ENCODE measurements at regions not wholly inside any gene's neighbourhood (a gene's known extent, or its start where the extent isn't known, plus 50 kb on each side); places are given as distances from the start of the nearest gene placed in this dataset.
A peak's percentile ranks its signal among the peaks of the same experiment; 100 is the strongest.

- Histone ChIP-seq H3K36me3 (replicated peaks in 1 of 2; ENCODE audit: insufficient read depth in 1 of 2, low read depth in 2 of 2) (no peaks in the 10 kb centered on the region), H3K4me3 (no peak overlapping the region), H3K9me3 (no peaks in the 10 kb centered on the region), H3K4me1 (peaks cover 20% of the 10 kb centered on the region), H3K27ac (peak overlapping the region; percentile 50 to 78 (median 64)), H3K27me3 (no peaks in the 10 kb centered on the region)
- DNase-seq (peak; percentile 11 to 43 (median 32)), ATAC-seq (peak; percentile 75)
- TF ChIP-seq CTCF (IDR thresholded peaks at IDR 0.05) = no peak
- no peak for TF ChIP-seq POLR2A (IDR thresholded peaks at IDR 0.05)
- intact Hi-C loops (cut with DNase I) = no loop called here
- 48 to 54% methylated on average over 7 to 8 of the region's 8 CpGs for WGBS, 2 donors
Observed at GRCh38 chr6:15791448-15792181, 128.8 kb upstream of the DTNBP1 start.

- intact Hi-C loops (cut with DNase I) = no loop called here
- DNase-seq (no peak), ATAC-seq (no peak)
- no peaks in the 10 kb centered on the region for H3K9me3 ChIP-seq
- TF ChIP-seq CTCF (IDR thresholded peaks at IDR 0.05) = no peak
- TF ChIP-seq POLR2A (IDR thresholded peaks at IDR 0.05) = no peak
- H3K4me3 ChIP-seq = no peak overlapping the region
- peak overlapping the region in 3 of 4 donors; percentile 58 to 78 (median 71) for H3K27ac ChIP-seq
- no peaks in the 10 kb centered on the region for H3K36me3 ChIP-seq (replicated peaks in 1 of 2; ENCODE audit: insufficient read depth in 1 of 2, low read depth in 2 of 2)
- peaks cover 20% of the 10 kb centered on the region for H3K4me1 ChIP-seq
- H3K27me3 ChIP-seq = no peaks in the 10 kb centered on the region
- 83 to 100% methylated on average over 1 of the region's 1 CpG for WGBS, 2 donors
Observed at GRCh38 chr6:15790116-15790515, 127.3 kb upstream of the DTNBP1 start.

- DNase-seq = no peak
- Histone ChIP-seq H3K9me3 (no peaks in the 10 kb centered on the region), H3K36me3 (replicated peaks in 1 of 2; ENCODE audit: insufficient read depth in 1 of 2, low read depth in 2 of 2) (no peaks in the 10 kb centered on the region), H3K27me3 (no peaks in the 10 kb centered on the region), H3K27ac (no peak overlapping the region), H3K4me1 (peaks cover 21% of the 10 kb centered on the region), H3K4me3 (no peak overlapping the region)
- WGBS, 2 donors = 93 to 96% methylated on average over 4 of the region's 4 CpGs
- ATAC-seq = no peak
- intact Hi-C loops (cut with DNase I) = no loop called here
- TF ChIP-seq CTCF (IDR thresholded peaks at IDR 0.05) = no peak
- no peak for TF ChIP-seq POLR2A (IDR thresholded peaks at IDR 0.05)
Observed at GRCh38 chr6:15786846-15787245, 124.0 kb upstream of the DTNBP1 start.

- TF ChIP-seq POLR2A (IDR thresholded peaks at IDR 0.05) (no peak), CTCF (IDR thresholded peaks at IDR 0.05) (no peak)
- DNase-seq (peak; percentile 16 to 56 (median 30)), ATAC-seq (no peak)
- Histone ChIP-seq H3K27me3 (no peaks in the 10 kb centered on the region), H3K9me3 (no peaks in the 10 kb centered on the region), H3K27ac (no peak overlapping the region), H3K4me1 (peaks cover 15% of the 10 kb centered on the region), H3K4me3 (no peak overlapping the region), H3K36me3 (replicated peaks in 1 of 2; ENCODE audit: insufficient read depth in 1 of 2, low read depth in 2 of 2) (no peaks in the 10 kb centered on the region)
- 27 to 39% methylated on average over 3 of the region's 3 CpGs for WGBS, 2 donors
- intact Hi-C loops (cut with DNase I) = no loop called here
Observed at GRCh38 chr6:15783484-15783883, 120.7 kb upstream of the DTNBP1 start.

GRCh38 chr6:15781890-15782289 is 119.1 kb upstream of the DTNBP1 start:
- ATAC-seq = no peak
- Histone ChIP-seq H3K27me3 (no peaks in the 10 kb centered on the region), H3K9me3 (no peaks in the 10 kb centered on the region), H3K4me1 (peaks cover 15% of the 10 kb centered on the region), H3K4me3 (no peak overlapping the region), H3K27ac (no peak overlapping the region), H3K36me3 (replicated peaks in 1 of 2; ENCODE audit: insufficient read depth in 1 of 2, low read depth in 2 of 2) (no peaks in the 10 kb centered on the region)
- TF ChIP-seq POLR2A (IDR thresholded peaks at IDR 0.05) (no peak), CTCF (IDR thresholded peaks at IDR 0.05) (no peak)
- no peak for DNase-seq
- intact Hi-C loops (cut with DNase I) = no loop called here
- WGBS, 2 donors = 46 to 51% methylated on average over 2 of the region's 2 CpGs

Data from body of pancreas (tissue), 4 donors.